ENCODE measurements at regions not wholly inside any gene's neighbourhood (a gene's known extent, or its start where the extent isn't known, plus 50 kb on each side); places are given as distances from the start of the nearest gene placed in this dataset.

- TF ChIP-seq CTCF (conservative IDR thresholded peaks at IDR 0.05; ENCODE audit: low read depth, low read length) (no peak), EZH2phosphoT487 (IDR thresholded peaks at IDR 0.05; ENCODE audit: borderline replicate concordance, low read length) (no peak)
Observed at GRCh38 chr6:129947797-129948196, 70.6 kb upstream of the L3MBTL3 start.

Measured in PC-3 (cell line).